ENCODE measurements at regions not wholly inside any gene's neighbourhood (a gene's known extent, or its start where the extent isn't known, plus 50 kb on each side); places are given as distances from the start of the nearest gene placed in this dataset.

DNA sequence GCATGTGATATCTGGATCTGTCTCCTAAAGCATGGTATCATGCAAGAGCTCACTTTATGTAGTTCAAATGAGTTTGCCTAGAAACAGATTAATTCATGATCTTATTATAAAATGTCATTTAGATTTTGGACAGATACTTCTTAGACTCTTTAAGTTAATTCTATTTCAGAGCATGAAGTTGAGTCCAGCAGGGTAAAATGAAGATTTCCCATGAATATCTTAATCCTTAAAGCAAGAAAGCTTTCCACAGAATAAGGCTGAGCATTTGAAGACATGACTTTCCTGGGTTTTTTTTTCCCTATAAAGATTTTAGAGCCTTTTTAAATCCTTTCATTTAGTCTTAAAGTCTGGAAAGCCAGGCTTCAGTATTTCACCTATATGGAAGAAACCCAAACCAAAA is 556.0 kb upstream of the GJE1 start:
- Histone ChIP-seq H3K4me1 (ENCODE audit: control insufficient read depth in 5 of 5, insufficient read depth in 5 of 5, low read length in 5 of 5) (no peaks in the 10 kb centered on the region), H3K4me3 (ENCODE audit: low read depth in 1 of 5, low read length in 5 of 5) (no peak overlapping the region)

DNA sequence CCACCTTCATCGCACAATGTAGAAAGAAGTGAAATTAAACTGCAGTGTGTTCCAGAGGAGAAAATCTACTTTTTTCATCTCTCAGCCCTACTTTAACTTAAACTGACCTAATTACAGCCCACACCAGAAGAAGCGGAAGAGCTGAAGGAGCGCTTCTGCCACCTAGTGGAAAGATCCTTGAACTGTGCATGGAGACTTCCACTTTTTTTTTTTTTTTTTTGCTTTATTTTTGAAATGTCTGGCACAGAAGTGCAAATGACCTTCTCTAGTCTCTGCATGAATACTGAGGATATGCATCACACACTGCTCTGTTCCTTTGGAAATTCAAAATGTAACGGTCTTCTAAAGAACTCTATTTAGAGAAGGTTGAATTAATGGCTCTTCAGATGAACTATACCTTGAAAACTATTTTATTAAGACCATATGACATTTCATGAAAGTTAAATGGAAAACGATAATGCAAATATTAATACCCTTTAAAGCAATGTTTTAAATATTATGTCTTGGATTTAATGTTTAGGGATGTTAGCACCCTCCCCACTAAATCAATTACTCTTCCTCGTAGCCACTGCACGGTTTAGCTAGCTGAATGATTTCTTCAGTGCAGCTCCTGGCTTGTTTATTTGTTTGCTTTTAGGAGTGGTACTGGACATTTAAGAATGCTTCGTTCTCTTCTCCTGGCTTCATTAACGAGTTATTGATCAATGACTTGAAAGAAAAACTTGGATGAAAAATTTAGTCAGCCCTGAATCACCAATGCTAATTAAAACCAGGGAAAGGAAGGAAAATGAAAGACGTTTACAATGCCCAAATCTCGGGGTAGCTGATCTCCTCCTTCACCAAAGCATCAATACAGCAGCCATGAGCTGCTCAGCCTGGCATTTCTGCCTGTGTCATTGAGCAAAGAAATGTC is 569.6 kb upstream of the GJE1 start:
- H3K4me1 ChIP-seq (ENCODE audit: control insufficient read depth in 5 of 5, insufficient read depth in 5 of 5, low read length in 5 of 5), result peaks cover 0 to 13% (median 11%) of the 10 kb centered on the region in 5 donors
- no peaks in the 10 kb centered on the region for H3K9me3 ChIP-seq (ENCODE audit: control insufficient read depth in 5 of 5, low read length in 5 of 5)
- peak overlapping the region; percentile 71 for H3K27ac ChIP-seq (ENCODE audit: low read depth, low read length)
- peak overlapping the region; percentile 43 to 62 (median 52) for H3K4me3 ChIP-seq (ENCODE audit: low read depth in 1 of 5, low read length in 5 of 5)
- no peaks in the 10 kb centered on the region for H3K36me3 ChIP-seq (ENCODE audit: control insufficient read depth in 5 of 5, insufficient read depth in 5 of 5, low read length in 5 of 5)
- H3K9ac ChIP-seq (ENCODE audit: low read length in 5 of 5), result peak overlapping the region in 4 of 5 donors; percentile 20 to 59 (median 46)
- no peaks in the 10 kb centered on the region for H3K27me3 ChIP-seq (ENCODE audit: control insufficient read depth in 5 of 5, insufficient read depth in 4 of 5, low read length in 5 of 5)

More for the DNA sequence above, 556.0 kb upstream of the GJE1 start:
- no peak overlapping the region for H3K27ac ChIP-seq (ENCODE audit: low read depth, low read length)
- no peak overlapping the region for H3K9ac ChIP-seq (ENCODE audit: low read length in 5 of 5)
- H3K27me3 ChIP-seq (ENCODE audit: control insufficient read depth in 5 of 5, insufficient read depth in 4 of 5, low read length in 5 of 5), result no peaks in the 10 kb centered on the region
- no peaks in the 10 kb centered on the region for H3K36me3 ChIP-seq (ENCODE audit: control insufficient read depth in 5 of 5, insufficient read depth in 5 of 5, low read length in 5 of 5)
- no peaks in the 10 kb centered on the region for H3K9me3 ChIP-seq (ENCODE audit: control insufficient read depth in 5 of 5, low read length in 5 of 5)

DNA sequence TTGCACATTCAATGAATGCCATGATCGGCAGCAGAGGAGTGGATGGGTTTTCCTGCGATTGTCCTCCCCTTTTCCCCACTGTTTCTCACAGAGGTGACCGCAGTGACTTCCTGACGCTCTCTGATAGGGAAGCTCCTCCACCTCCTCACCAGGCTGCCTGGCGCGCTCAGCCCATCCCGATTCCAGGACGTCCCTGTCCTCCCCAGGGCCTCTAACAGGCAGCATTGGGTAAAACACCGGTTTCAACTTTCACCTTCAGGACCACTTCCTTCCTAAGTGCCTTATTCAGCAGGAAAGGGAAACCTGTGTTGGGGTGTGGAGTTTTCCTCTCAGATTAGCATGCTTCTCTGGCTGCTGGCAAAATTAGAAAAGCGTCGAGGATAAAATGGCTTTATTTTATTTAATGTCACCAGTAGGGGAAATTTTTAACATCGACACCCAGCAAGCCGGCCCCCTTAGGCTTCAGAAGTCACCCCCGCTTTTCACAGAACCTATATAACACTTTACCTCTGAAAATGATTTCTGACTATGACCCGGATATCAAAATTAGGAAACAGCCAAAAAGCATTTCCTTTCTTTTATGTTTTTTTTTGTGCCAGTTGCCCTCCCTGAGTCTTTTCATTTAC is 570.4 kb upstream of the GJE1 start:
- peak overlapping the region in 4 of 5 donors; percentile 20 to 59 (median 46) for H3K9ac ChIP-seq (ENCODE audit: low read length in 5 of 5)
- H3K27me3 ChIP-seq (ENCODE audit: control insufficient read depth in 5 of 5, insufficient read depth in 4 of 5, low read length in 5 of 5), result no peaks in the 10 kb centered on the region
- H3K27ac ChIP-seq (ENCODE audit: low read depth, low read length), result peak overlapping the region; percentile 71
- no peaks in the 10 kb centered on the region for H3K36me3 ChIP-seq (ENCODE audit: control insufficient read depth in 5 of 5, insufficient read depth in 5 of 5, low read length in 5 of 5)
- H3K9me3 ChIP-seq (ENCODE audit: control insufficient read depth in 5 of 5, low read length in 5 of 5), result no peaks in the 10 kb centered on the region
- H3K4me1 ChIP-seq (ENCODE audit: control insufficient read depth in 5 of 5, insufficient read depth in 5 of 5, low read length in 5 of 5), result peaks cover 0 to 13% (median 11%) of the 10 kb centered on the region in 5 donors
- H3K4me3 ChIP-seq (ENCODE audit: low read depth in 1 of 5, low read length in 5 of 5), result peak overlapping the region; percentile 43 to 62 (median 52)

DNA sequence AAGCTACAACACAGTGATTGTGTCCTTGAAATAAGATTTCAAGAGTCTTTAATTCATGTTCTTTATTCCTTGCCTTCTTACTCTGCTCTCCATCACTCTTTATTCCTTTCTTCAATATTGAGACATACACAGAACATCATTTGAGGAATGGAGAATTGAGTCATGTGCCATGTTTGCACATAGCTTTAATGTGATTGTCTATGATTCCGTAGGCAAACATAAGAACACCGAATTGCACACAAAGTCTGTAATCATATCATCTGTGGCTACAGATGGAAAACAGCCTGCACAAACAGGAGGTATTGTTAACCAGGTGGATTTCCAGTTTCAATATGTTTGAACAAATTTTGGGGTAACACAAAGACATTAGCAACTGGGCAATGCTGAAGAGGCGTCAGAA is 571.6 kb upstream of the GJE1 start:
- no peak overlapping the region for H3K4me3 ChIP-seq (ENCODE audit: low read depth in 1 of 5, low read length in 5 of 5)
- H3K36me3 ChIP-seq (ENCODE audit: control insufficient read depth in 5 of 5, insufficient read depth in 5 of 5, low read length in 5 of 5), result no peaks in the 10 kb centered on the region
- H3K27me3 ChIP-seq (ENCODE audit: control insufficient read depth in 5 of 5, insufficient read depth in 4 of 5, low read length in 5 of 5), result no peaks in the 10 kb centered on the region
- H3K27ac ChIP-seq (ENCODE audit: low read depth, low read length), result no peak overlapping the region
- no peaks in the 10 kb centered on the region for H3K9me3 ChIP-seq (ENCODE audit: control insufficient read depth in 5 of 5, low read length in 5 of 5)
- H3K4me1 ChIP-seq (ENCODE audit: control insufficient read depth in 5 of 5, insufficient read depth in 5 of 5, low read length in 5 of 5), result peaks cover 0 to 13% (median 11%) of the 10 kb centered on the region in 5 donors
- no peak overlapping the region for H3K9ac ChIP-seq (ENCODE audit: low read length in 5 of 5)

DNA sequence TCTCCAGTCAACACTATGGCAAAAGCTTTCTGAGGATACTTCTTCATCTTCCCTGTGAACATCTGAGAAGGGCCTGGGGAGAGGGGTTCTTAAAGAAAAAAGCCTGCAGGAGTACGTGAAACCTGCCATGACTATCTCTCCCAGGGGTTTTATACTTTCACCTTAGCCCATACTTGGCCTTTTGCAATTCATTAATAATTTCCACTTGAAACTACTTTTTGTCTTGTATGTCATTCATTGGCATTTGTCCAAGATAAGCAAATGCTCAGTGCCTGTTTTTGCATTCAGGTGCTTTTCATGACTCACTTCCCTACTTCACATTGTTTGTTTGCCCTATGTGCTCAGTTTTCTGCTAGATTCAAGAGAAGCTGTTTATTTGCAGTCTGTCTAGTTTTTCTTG is 580.3 kb upstream of the GJE1 start:
- peaks cover 0 to 3% (median 0%) of the 10 kb centered on the region in 5 donors for H3K9me3 ChIP-seq (ENCODE audit: control insufficient read depth in 5 of 5, low read length in 5 of 5)
- no peaks in the 10 kb centered on the region for H3K36me3 ChIP-seq (ENCODE audit: control insufficient read depth in 5 of 5, insufficient read depth in 5 of 5, low read length in 5 of 5)
- H3K4me3 ChIP-seq (ENCODE audit: low read depth in 1 of 5, low read length in 5 of 5), result no peak overlapping the region
- no peak overlapping the region for H3K9ac ChIP-seq (ENCODE audit: low read length in 5 of 5)
- H3K27me3 ChIP-seq (ENCODE audit: control insufficient read depth in 5 of 5, insufficient read depth in 4 of 5, low read length in 5 of 5), result no peaks in the 10 kb centered on the region
- H3K27ac ChIP-seq (ENCODE audit: low read depth, low read length), result peak overlapping the region; percentile 58
- peaks cover 0 to 6% (median 0%) of the 10 kb centered on the region in 5 donors for H3K4me1 ChIP-seq (ENCODE audit: control insufficient read depth in 5 of 5, insufficient read depth in 5 of 5, low read length in 5 of 5)

DNA sequence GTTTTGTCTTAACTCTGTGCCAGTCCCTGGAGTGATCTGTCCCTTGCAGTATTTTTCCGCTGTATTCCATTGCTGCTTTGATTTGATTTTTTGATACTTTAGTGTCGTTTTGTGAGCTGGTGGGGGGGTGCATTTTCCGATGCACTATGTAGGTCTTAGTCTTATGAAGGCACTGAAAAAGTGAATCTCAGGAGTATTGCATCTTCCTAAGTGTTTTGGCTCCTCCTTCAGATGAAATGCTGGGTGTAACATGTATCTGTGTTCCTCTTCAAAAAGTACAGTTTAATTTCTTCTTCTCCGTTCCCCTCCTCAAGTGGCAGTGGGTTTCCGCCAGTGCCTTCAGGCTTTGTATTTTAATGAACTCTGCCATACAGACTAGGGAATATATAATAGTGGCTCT is 580.7 kb upstream of the GJE1 start:
- no peaks in the 10 kb centered on the region for H3K27me3 ChIP-seq (ENCODE audit: control insufficient read depth in 5 of 5, insufficient read depth in 4 of 5, low read length in 5 of 5)
- H3K4me1 ChIP-seq (ENCODE audit: control insufficient read depth in 5 of 5, insufficient read depth in 5 of 5, low read length in 5 of 5), result peaks cover 0 to 6% (median 0%) of the 10 kb centered on the region in 5 donors
- peaks cover 0 to 3% (median 0%) of the 10 kb centered on the region in 5 donors for H3K9me3 ChIP-seq (ENCODE audit: control insufficient read depth in 5 of 5, low read length in 5 of 5)
- H3K27ac ChIP-seq (ENCODE audit: low read depth, low read length), result peak overlapping the region; percentile 58
- H3K4me3 ChIP-seq (ENCODE audit: low read depth in 1 of 5, low read length in 5 of 5), result no peak overlapping the region
- no peak overlapping the region for H3K9ac ChIP-seq (ENCODE audit: low read length in 5 of 5)
- H3K36me3 ChIP-seq (ENCODE audit: control insufficient read depth in 5 of 5, insufficient read depth in 5 of 5, low read length in 5 of 5), result no peaks in the 10 kb centered on the region

DNA sequence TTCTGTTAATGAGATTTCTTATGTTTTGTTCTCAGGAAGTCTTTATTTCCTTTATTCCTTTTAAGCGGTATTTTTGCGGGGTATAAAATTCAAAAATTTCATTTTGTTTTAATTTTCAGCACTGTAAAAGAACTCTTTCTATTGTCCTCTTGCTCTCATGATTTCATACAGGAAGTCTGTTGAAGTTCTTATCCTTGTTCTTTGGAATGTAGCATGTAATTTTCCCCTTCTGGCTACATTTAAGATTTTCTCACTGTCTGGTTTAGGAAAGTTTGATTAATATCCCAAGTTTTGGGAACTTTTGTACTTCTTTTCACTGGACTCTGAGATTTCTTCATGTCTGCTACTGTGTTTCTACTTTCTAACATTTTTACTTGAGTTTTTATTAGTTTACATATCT is 581.4 kb upstream of the GJE1 start:
- Histone ChIP-seq H3K4me3 (ENCODE audit: low read depth in 1 of 5, low read length in 5 of 5) (no peak overlapping the region), H3K27ac (ENCODE audit: low read depth, low read length) (peak overlapping the region; percentile 58)

DNA sequence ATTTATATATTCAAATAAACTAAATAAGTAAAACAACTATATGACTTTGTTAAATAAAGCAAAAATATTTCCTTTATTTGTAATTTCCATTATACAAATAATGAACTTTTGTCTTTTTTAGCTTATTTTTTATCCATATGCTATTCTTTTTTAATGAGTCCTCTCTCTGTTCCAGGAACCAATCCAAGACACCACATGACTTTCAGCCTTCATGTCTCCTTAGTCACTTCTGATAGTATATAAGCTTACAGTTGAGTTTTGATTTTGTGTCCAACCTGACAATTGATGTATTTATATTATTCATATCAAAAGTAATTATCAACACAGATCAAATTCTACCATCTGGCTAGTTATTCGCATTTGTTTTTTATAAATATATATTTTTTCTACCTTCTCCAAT is 582.3 kb upstream of the GJE1 start:
- no peak overlapping the region for H3K9ac ChIP-seq (ENCODE audit: low read length in 5 of 5)
- H3K27ac ChIP-seq (ENCODE audit: low read depth, low read length), result no peak overlapping the region
- peaks cover 0 to 3% (median 0%) of the 10 kb centered on the region in 5 donors for H3K9me3 ChIP-seq (ENCODE audit: control insufficient read depth in 5 of 5, low read length in 5 of 5)
- no peaks in the 10 kb centered on the region for H3K36me3 ChIP-seq (ENCODE audit: control insufficient read depth in 5 of 5, insufficient read depth in 5 of 5, low read length in 5 of 5)
- no peak overlapping the region for H3K4me3 ChIP-seq (ENCODE audit: low read depth in 1 of 5, low read length in 5 of 5)
- H3K27me3 ChIP-seq (ENCODE audit: control insufficient read depth in 5 of 5, insufficient read depth in 4 of 5, low read length in 5 of 5), result no peaks in the 10 kb centered on the region
- H3K4me1 ChIP-seq (ENCODE audit: control insufficient read depth in 5 of 5, insufficient read depth in 5 of 5, low read length in 5 of 5), result peaks cover 0 to 6% (median 0%) of the 10 kb centered on the region in 5 donors

More for the DNA sequence above, 581.4 kb upstream of the GJE1 start:
- H3K27me3 ChIP-seq (ENCODE audit: control insufficient read depth in 5 of 5, insufficient read depth in 4 of 5, low read length in 5 of 5), result no peaks in the 10 kb centered on the region
- no peaks in the 10 kb centered on the region for H3K36me3 ChIP-seq (ENCODE audit: control insufficient read depth in 5 of 5, insufficient read depth in 5 of 5, low read length in 5 of 5)
- H3K4me1 ChIP-seq (ENCODE audit: control insufficient read depth in 5 of 5, insufficient read depth in 5 of 5, low read length in 5 of 5), result peaks cover 0 to 6% (median 0%) of the 10 kb centered on the region in 5 donors
- peaks cover 0 to 3% (median 0%) of the 10 kb centered on the region in 5 donors for H3K9me3 ChIP-seq (ENCODE audit: control insufficient read depth in 5 of 5, low read length in 5 of 5)
- no peak overlapping the region for H3K9ac ChIP-seq (ENCODE audit: low read length in 5 of 5)

DNA sequence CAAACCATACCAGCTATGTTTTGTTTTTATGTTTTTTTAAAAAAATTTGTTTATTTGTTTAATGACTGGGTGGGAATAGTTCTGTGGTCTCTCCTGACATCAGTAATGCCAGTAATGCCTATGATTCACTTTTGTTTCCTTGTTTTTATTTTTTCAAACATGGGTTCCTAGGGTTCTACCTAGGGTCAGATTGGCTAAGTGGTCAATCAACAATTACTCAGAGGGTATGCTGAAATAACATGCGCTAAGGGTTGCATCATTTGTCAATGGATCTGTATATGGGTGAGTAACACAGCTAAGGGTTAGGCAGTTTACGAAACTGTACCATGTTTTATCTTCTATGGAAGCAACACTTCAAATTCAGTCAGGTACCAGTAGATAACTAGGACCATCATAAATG is 583.8 kb upstream of the GJE1 start:
- H3K27ac ChIP-seq (ENCODE audit: low read depth, low read length), result no peak overlapping the region
- H3K9me3 ChIP-seq (ENCODE audit: control insufficient read depth in 5 of 5, low read length in 5 of 5), result peaks cover 0 to 3% (median 0%) of the 10 kb centered on the region in 5 donors
- no peak overlapping the region for H3K9ac ChIP-seq (ENCODE audit: low read length in 5 of 5)
- H3K4me3 ChIP-seq (ENCODE audit: low read depth in 1 of 5, low read length in 5 of 5), result no peak overlapping the region
- H3K27me3 ChIP-seq (ENCODE audit: control insufficient read depth in 5 of 5, insufficient read depth in 4 of 5, low read length in 5 of 5), result no peaks in the 10 kb centered on the region
- H3K4me1 ChIP-seq (ENCODE audit: control insufficient read depth in 5 of 5, insufficient read depth in 5 of 5, low read length in 5 of 5), result peaks cover 0 to 6% (median 0%) of the 10 kb centered on the region in 5 donors
- H3K36me3 ChIP-seq (ENCODE audit: control insufficient read depth in 5 of 5, insufficient read depth in 5 of 5, low read length in 5 of 5), result no peaks in the 10 kb centered on the region
